ENCODE measurements at regions not wholly inside any gene's neighbourhood (a gene's known extent, or its start where the extent isn't known, plus 50 kb on each side); places are given as distances from the start of the nearest gene placed in this dataset.

DNA sequence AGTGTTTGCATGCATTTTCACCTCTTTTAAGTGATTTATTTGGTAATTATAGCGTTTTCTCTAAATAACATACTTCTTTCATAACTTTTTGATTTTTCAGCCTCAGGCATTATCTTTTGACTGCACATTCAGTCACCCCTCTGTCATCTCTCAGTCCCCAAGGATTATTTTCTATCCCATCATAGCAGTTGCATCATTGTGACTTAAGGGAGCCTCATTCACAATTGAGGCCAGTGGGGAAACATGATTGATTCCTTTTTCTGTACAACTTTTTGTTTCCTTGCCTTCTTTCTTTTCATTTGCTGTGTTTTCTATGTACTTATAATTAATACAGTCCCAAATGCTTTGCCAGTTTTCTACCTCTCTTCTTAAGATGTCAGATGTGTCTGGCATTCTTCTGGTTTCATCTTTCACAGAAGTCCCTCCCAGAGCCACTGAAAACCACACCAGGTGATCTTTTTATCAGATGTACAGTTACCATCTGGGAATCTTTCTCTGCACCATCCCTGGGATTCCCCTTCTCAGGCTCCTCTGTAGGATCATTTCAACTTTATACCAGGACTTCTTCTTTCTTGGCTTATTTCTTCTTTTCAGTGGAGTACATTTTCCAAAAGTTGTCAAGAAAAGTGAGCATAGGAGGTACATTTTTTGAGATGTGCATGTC lies 151.4 kb downstream of the RAP2B start:
- DNase-seq (ENCODE audit: low read depth), result peak; percentile 40

- peak; percentile 8 for DNase-seq (ENCODE audit: low read depth)
Observed at GRCh38 chr3:153314038-153314437, 152.0 kb downstream of the RAP2B start.

GRCh38 chr3:153315781-153316180 lies 153.8 kb downstream of the RAP2B start:
- peak; percentile 46 for DNase-seq (ENCODE audit: low read depth)

DNA sequence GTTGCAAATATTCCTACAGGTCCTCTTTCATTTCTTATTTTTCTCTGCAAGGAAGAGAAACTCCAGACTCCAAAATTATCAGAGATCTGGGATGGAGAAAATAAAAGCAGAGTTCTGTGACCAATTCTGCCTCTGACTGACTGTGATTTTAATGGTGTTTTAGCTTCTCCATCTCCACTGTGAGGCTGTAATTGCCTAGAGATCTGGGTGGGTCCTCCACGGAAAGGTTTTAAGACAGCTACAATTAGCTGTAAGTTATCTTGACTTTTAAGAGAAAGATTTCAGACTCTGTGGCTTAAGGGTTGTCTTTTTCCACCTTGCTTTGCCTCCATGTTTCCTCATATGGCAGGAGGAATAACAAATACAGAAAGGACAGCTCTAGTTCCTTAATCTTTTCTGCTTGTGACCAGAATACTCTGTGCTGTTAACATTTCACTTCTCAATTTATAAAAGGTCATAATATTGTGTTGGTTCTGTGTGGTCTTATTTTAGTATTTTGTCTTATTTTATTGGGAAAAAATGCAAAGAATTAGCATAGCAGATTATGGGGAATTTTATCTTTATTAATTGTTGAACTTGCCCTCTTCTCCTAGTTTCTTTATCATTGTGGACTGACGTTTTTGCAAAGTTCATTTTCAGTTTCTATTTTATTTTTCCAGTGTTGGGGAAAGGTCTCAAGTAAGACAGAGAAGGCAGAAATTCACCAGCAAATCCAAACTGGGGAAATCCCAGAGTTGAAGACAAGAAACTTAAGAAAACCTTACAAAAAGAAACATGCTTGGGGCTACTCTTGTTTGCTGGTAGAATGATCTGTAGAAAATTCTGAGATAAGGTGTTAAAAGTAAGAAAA lies 157.9 kb downstream of the RAP2B start:
- DNase-seq (ENCODE audit: low read depth), result no peak

GRCh38 chr3:153320585-153321128 lies 158.6 kb downstream of the RAP2B start:
- DNase-seq (ENCODE audit: low read depth), result no peak

DNA sequence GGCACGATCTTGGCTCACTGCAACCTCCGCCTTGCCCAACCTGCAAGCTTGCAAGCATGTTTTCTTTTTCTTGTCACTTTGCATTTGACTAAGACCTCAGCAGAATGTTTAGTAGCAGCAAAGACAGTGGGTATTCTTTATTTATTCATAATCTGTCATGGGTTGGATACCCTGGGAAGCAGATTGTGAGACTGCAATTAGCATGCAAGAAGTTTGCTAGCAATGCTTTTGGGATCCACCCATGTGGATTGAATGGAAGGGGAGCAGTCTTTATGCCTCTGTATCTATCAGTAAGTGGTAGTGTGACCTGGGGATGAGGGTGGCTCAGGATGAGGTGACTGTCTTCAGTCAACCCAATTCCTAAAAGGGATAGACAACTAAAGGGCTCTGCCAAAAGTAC lies 166.7 kb downstream of the RAP2B start:
- DNase-seq (ENCODE audit: low read depth), result no peak

DNA sequence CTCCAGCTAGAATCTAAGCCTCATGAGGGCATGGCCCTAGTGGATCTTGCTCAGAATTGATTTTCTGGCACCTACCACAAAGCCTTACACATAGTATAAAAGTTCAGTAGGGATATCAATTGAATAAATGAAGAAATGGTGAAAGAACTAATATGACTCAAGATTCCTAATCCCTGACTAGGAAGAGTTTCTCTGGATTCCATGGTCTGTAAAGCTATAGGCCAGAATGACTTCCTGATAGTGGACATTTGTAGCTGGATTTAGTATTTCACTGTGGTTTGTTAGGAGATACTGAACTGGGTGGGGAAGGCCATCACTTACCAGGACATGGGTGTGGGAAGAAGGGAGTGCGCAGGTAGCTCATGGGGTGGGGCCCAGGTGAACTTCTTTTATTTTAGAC lies 168.9 kb downstream of the RAP2B start:
- no peak for DNase-seq (ENCODE audit: low read depth)

DNA sequence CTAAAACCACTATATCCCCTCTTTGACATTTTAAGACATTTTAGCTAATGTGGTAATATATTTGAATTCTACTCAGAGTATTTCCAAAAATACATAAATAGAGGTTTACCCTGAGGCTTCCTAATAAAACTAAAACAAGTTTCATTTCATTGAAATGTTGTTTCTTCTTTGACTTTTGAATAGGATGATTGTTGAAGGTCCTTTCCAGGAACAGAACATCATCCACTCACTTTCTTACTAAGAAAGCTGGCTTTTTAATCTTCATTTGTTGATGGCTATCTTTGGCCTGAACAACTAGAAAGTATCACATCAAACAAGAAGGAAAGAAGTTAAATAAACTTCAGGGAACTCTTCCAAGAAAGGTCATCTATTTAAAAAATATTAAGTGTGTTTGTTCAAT lies 169.7 kb downstream of the RAP2B start:
- DNase-seq (ENCODE audit: low read depth), result no peak

DNA sequence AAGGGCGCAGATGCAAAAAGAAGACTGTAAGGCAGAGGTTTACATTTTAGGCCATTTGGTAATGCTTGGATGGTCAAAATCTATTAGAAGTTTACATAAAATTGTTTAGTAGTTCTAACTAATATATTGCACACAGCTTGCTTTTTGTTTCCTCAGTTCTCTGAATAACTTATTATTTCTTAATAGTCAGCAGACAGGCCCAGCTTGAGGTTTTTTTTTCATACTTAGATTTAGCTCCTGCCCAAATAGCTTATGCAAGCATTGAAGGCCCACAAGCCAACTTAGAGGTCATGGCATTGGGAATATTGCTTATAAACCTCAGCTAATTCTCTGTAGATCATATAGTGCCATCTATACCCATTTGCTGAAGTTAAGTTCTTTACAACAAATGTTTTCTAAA lies 172.5 kb downstream of the RAP2B start:
- DNase-seq (ENCODE audit: low read depth), result no peak

- DNase-seq (ENCODE audit: low read depth), result no peak
Observed at GRCh38 chr3:153337369-153337768, 175.3 kb downstream of the RAP2B start.

- peak; percentile 82 for DNase-seq (ENCODE audit: low read depth)
Observed at GRCh38 chr3:153338487-153338886, 176.5 kb downstream of the RAP2B start.

- DNase-seq (ENCODE audit: low read depth), result no peak
Observed at GRCh38 chr3:153339065-153339464, 177.0 kb downstream of the RAP2B start.

DNA sequence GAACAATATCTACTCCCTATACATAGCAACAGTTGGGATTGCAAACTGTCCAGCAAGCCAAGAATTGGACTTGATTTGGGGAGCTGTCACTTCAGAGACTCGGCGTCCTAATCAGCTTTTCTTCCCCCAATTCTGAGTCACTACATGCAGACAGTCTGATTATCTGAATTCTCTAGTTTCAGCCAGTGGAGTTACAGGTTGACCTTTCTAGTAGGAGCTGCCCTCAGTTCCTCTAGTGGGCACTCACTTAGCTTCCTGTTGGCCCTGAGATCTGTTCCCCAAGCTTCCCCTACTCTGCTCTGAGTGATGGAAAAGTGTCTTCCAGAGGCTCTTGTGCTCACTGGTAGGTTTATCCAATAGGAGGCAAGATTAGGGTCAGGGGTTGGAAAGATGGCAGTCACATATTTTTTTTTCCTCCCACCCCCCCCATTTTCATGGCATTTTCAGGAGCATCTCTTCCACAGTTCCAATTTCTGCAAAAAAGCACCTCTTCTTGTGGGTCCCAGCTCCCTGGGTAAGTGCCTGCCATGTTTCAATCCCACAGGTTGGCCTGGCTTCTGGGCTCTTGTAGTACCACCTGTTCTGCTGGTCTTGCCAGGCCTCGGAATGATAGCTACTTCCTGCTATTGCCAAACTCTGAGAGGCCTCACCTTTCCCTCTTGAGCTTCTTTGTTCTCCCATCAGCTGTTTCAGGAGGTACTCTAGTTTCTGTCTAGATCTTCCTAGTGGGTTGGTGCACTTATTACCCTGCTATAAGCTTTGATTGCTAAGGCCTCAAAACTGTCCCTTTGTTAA lies 182.2 kb downstream of the RAP2B start:
- DNase-seq (ENCODE audit: low read depth), result no peak

DNA sequence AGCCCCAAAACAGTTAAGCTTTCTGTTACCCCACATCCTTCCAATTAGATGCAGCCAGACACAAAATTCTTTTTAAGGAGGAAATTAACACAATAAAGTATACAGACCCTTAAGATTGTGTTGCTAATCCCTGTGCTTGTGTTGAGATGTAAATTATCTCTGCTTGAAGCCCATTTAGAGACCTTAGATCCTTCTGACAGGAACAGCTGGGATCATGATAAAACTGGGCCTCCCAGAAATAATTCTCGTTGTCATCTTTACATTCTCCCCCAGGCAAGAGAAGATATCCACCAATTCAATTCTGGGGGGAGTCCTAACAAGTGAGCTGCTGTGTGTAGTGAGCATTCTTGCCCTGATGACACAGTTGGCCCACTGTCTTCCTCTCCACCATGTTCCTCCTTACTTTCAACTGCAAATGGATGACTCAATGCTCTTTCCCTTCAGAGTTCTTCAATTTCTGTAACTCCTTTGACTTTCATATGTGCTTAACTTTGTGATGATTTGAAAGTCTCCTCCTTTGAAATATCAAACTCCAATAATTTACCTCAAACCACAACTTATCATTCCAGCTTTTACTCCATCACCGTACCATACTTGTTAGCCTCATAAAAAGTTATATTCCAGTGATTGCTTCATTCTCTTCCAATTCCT lies 186.6 kb downstream of the RAP2B start:
- no peak for DNase-seq (ENCODE audit: low read depth)

- DNase-seq (ENCODE audit: low read depth), result no peak
Observed at GRCh38 chr3:153349108-153349499, 187.1 kb downstream of the RAP2B start.

DNA sequence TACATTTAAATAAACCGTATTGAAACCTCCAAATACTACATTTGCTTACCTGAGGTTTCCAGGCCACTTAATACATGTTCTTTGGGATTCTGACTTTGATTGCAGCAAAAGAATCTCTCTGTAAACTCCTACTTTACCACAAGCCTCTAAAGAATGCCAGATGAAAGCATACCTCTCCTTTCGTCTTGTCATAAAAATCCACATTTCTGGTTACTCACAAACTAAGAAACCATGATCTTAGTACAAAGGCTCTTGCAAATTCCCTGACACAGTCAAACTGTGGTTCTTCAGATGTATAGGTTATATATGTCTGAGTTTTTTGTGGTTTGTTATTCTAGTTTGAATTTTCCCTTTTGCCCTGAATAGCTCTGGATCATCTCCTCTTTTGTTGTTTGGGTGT lies 188.4 kb downstream of the RAP2B start:
- peak; percentile 72 for DNase-seq (ENCODE audit: low read depth)

DNA sequence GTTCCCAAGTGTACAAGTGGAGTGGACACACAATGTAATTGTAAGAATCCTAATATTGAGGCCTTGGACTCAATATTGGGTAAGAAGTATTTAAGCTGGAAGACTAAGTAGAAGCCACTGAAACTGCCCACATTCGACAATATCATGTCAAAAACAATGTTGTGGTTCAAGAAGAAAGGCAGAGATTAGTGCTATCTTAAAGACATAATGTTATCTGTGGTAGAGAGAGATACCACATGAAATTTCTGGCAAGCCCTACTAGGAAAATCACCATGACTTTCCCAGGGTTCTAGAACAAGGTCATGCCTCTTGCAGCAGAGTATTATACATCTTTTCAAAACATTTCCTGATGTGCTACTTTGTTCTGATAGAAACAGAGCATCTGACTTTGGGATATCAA lies 192.6 kb downstream of the RAP2B start:
- no peak for DNase-seq (ENCODE audit: low read depth)

GRCh38 chr3:153355559-153355958 lies 193.5 kb downstream of the RAP2B start:
- DNase-seq (ENCODE audit: low read depth), result no peak

DNA sequence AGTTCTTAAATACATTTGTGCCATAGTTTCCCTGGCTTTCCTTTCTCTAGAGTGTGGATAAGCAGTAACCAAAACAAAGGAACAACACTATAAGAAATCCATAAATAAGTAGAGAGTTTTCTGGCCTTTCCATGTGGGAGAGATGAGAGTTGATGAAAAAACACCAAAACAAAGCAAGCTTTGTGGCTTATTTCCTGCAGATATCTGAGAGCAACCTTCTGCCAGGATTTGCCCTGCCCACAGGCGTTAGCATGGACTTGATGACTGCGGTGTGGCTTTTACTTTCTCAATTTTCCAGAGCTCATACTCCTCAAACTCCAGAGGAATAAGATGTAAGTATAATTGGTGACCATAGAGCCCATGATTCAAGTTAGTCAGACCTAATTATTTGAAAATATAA lies 194.9 kb downstream of the RAP2B start:
- no peak for DNase-seq (ENCODE audit: low read depth)

DNA sequence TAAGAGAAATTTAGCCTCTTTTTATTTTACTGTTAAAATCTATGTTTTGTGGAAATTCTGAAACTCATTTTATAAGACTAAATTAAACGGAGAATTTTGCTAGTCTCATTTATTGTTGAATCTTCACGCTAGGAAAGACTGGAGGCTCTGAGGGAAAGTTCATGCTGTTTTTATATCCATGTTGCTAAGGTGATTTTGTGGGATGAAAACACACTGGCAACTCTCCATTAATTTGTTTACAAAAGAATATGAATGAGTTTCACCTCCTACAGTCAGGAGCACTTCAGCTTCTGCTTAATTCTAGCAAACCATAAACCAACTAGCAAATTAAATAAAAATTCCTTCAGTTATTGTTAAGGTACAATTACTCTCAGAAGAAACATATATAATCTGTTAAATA lies 195.4 kb downstream of the RAP2B start:
- no peak for DNase-seq (ENCODE audit: low read depth)

GRCh38 chr3:153369561-153370374 lies 207.7 kb downstream of the RAP2B start:
- no peak for DNase-seq (ENCODE audit: low read depth)
